C4-2B (cell line): ENCODE measurements at regions not wholly inside any gene's neighbourhood (a gene's known extent, or its start where the extent isn't known, plus 50 kb on each side); places are given as distances from the start of the nearest gene placed in this dataset.

Experiments
- ZFX ChIP-seq: fragments of 450-650 bp; IDR thresholded peaks from 2 replicates; pipeline ENCODE4 v1.6.1; 2017
- TF ChIP-seq, protein P1 (sequence below): fragments of 450-650 bp; conservative IDR thresholded peaks from 2 replicates; pipeline ENCODE4 v1.5.1; 2017; ENCODE audit warnings: mild to moderate bottlenecking

DNA sequence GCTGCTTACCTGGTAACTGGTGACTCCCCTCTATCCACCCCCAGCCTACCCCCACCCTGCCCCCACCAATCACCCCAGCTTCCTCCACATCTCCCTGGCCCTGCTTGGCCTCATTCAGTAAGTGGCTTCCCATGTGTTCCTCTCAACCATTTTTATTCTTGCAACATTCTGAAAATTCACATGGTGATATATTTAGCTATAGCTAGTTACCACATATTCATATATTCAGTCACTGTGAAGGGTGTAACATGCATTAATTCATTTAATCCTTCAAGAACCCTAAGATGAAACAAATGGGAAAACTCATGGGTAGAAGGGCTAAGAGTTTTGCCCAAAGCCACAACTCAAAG is 95.4 kb upstream of the CEP85L start:
- TF ChIP-seq, protein P1, sequence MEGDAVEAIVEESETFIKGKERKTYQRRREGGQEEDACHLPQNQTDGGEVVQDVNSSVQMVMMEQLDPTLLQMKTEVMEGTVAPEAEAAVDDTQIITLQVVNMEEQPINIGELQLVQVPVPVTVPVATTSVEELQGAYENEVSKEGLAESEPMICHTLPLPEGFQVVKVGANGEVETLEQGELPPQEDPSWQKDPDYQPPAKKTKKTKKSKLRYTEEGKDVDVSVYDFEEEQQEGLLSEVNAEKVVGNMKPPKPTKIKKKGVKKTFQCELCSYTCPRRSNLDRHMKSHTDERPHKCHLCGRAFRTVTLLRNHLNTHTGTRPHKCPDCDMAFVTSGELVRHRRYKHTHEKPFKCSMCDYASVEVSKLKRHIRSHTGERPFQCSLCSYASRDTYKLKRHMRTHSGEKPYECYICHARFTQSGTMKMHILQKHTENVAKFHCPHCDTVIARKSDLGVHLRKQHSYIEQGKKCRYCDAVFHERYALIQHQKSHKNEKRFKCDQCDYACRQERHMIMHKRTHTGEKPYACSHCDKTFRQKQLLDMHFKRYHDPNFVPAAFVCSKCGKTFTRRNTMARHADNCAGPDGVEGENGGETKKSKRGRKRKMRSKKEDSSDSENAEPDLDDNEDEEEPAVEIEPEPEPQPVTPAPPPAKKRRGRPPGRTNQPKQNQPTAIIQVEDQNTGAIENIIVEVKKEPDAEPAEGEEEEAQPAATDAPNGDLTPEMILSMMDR: no peak
- TF ChIP-seq ZFX: no peak
